ENCODE measurements at regions not wholly inside any gene's neighbourhood (a gene's known extent, or its start where the extent isn't known, plus 50 kb on each side); places are given as distances from the start of the nearest gene placed in this dataset.
"Not testable (repeated sequence)": the region's sequence is repeated elsewhere in the genome, so short reads cannot be mapped to it uniquely, and the experiment has no call there.

GRCh38 chr1:38586993-38587646 lies 272.5 kb downstream of the RRAGC start:
- Histone ChIP-seq H3K9ac (ENCODE audit: low read length) (no peak overlapping the region), H3K9me3 (ENCODE audit: control insufficient read depth, insufficient read depth, low read depth, low read length) (peaks cover 3% of the 10 kb centered on the region; the same call in 1 of the 2 replicates), H3K36me3 (ENCODE audit: control insufficient read depth, insufficient read depth, low read length) (no peaks in the 10 kb centered on the region), H3K4me3 (ENCODE audit: low read depth, low read length) (no peak overlapping the region), H3K4me1 (ENCODE audit: control insufficient read depth, insufficient read depth, low read length) (peaks cover 8% of the 10 kb centered on the region; the same call in 1 of the 2 replicates), H3K27ac (ENCODE audit: low read depth, low read length) (no peak overlapping the region), H3K27me3 (ENCODE audit: control insufficient read depth, insufficient read depth, low read length) (no peaks in the 10 kb centered on the region)

DNA sequence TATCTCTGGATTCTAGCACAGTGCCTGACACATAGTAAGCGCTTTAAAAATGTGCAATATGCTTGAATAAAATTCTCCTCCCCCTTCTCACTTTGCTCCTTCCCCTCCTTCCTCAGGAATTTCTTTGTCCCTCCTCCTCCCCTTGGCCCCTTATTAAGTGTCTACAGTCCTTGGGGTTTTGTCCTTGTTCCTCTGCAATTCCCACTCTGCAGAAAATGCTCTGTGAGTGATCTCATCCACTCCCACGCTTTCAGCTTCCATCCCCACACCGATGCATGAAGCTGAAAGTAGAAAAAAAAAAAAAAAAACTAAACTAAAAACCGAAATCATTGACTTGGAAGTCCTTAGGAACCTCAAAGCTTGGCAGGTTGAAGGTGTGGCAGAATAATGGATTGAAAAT lies 273.6 kb downstream of the RRAGC start:
- Histone ChIP-seq H3K4me1 (ENCODE audit: control insufficient read depth, insufficient read depth, low read length) (peaks cover 9% of the 10 kb centered on the region; the same call in 1 of the 2 replicates), H3K27ac (ENCODE audit: low read depth, low read length) (no peak overlapping the region), H3K9ac (ENCODE audit: low read length) (no peak overlapping the region), H3K4me3 (ENCODE audit: low read depth, low read length) (no peak overlapping the region), H3K36me3 (ENCODE audit: control insufficient read depth, insufficient read depth, low read length) (no peaks in the 10 kb centered on the region), H3K27me3 (ENCODE audit: control insufficient read depth, insufficient read depth, low read length) (no peaks in the 10 kb centered on the region), H3K9me3 (ENCODE audit: control insufficient read depth, insufficient read depth, low read depth, low read length) (no peaks in the 10 kb centered on the region)

GRCh38 chr1:38585460-38585859 lies 274.1 kb downstream of the RRAGC start:
- no peaks in the 10 kb centered on the region for H3K9me3 ChIP-seq (ENCODE audit: control insufficient read depth, insufficient read depth, low read depth, low read length)
- H3K27ac ChIP-seq (ENCODE audit: low read depth, low read length), result no peak overlapping the region
- no peaks in the 10 kb centered on the region for H3K36me3 ChIP-seq (ENCODE audit: control insufficient read depth, insufficient read depth, low read length)
- peaks cover 14% of the 10 kb centered on the region; the same call in 1 of the 2 replicates for H3K4me1 ChIP-seq (ENCODE audit: control insufficient read depth, insufficient read depth, low read length)
- no peak overlapping the region for H3K9ac ChIP-seq (ENCODE audit: low read length)
- peaks cover 3% of the 10 kb centered on the region; the same call in 1 of the 2 replicates for H3K27me3 ChIP-seq (ENCODE audit: control insufficient read depth, insufficient read depth, low read length)
- no peak overlapping the region for H3K4me3 ChIP-seq (ENCODE audit: low read depth, low read length)

DNA sequence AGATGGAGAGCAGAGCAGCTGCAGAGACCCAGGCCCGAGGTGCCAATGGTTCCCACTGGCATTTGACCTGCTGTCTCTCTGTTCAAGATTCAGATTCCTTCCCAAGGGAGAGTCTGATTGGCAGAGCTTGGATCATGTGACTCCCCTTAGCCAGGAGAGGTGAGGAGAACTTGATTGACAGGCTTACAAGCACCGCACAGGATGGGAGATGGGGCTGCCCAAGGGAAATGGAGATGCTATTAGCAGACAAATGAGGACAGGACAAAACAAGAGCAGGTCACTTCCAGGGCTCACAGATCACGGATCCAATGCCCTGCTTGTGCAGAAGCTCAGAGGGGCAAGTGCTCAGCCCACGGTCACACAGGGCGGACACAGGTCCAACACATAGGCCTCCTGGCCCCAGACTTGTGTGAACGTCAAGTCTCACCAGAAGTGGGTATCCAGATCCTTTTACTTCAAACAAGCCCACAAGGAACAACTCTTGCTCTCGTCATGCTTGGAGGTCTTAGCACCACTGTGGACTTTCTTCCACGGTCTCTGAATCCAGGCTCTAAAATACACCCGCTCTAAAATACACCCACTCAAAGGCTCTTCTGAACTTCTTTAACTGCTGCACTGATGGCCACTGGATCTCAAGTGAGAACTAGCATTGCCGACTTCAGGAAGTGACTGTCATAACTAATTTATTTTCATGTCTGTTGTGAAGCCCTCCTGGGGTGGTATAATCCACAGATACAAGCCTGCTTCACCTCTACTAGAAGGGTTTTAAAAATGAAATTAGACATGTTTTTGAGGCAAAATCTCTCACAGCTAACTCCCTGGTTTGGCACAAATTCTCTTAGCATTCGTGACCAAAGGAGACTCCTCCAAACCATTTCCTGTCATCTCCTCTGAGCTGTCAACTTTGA lies 274.9 kb downstream of the RRAGC start:
- H3K9ac ChIP-seq (ENCODE audit: low read length), result no peak overlapping the region
- peaks cover 19% of the 10 kb centered on the region; the same call in 1 of the 2 replicates for H3K4me1 ChIP-seq (ENCODE audit: control insufficient read depth, insufficient read depth, low read length)
- no peaks in the 10 kb centered on the region for H3K36me3 ChIP-seq (ENCODE audit: control insufficient read depth, insufficient read depth, low read length)
- H3K4me3 ChIP-seq (ENCODE audit: low read depth, low read length), result no peak overlapping the region
- no peaks in the 10 kb centered on the region for H3K9me3 ChIP-seq (ENCODE audit: control insufficient read depth, insufficient read depth, low read depth, low read length)
- H3K27me3 ChIP-seq (ENCODE audit: control insufficient read depth, insufficient read depth, low read length), result peaks cover 10% of the 10 kb centered on the region
- no peak overlapping the region for H3K27ac ChIP-seq (ENCODE audit: low read depth, low read length)

DNA sequence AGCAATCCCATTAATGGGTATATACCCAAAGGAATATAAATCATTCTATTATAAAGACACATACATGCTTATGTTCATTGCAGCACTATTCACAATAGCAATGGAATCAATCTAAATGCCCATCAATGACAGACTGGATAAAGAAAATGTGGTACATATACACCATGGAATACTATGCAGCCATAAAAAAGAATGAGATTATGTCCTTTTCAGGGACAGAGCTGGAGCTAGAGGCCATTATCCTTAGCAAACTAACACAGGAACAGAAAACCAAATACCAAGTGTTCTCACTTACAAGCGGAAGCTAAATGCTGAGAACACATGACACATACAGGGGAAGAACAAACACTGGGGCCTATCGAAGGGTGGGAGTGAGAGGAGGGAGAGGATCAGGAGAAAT lies 276.3 kb downstream of the RRAGC start:
- H3K4me3 ChIP-seq (ENCODE audit: low read depth, low read length); H3K27ac ChIP-seq (ENCODE audit: low read depth, low read length); H3K36me3 ChIP-seq (ENCODE audit: control insufficient read depth, insufficient read depth, low read length); H3K9ac ChIP-seq (ENCODE audit: low read length); H3K9me3 ChIP-seq (ENCODE audit: control insufficient read depth, insufficient read depth, low read depth, low read length): not testable (repeated sequence)
- Histone ChIP-seq H3K4me1 (ENCODE audit: control insufficient read depth, insufficient read depth, low read length) (peaks cover 19% of the 10 kb centered on the region; the same call in 1 of the 2 replicates), H3K27me3 (ENCODE audit: control insufficient read depth, insufficient read depth, low read length) (peaks cover 24% of the 10 kb centered on the region)

GRCh38 chr1:38581396-38581795 lies 278.2 kb downstream of the RRAGC start:
- Histone ChIP-seq H3K9ac (ENCODE audit: low read length) (no peak overlapping the region), H3K4me3 (ENCODE audit: low read depth, low read length) (no peak overlapping the region), H3K9me3 (ENCODE audit: control insufficient read depth, insufficient read depth, low read depth, low read length) (no peaks in the 10 kb centered on the region), H3K27me3 (ENCODE audit: control insufficient read depth, insufficient read depth, low read length) (peaks cover 41% of the 10 kb centered on the region), H3K36me3 (ENCODE audit: control insufficient read depth, insufficient read depth, low read length) (no peaks in the 10 kb centered on the region), H3K27ac (ENCODE audit: low read depth, low read length) (no peak overlapping the region), H3K4me1 (ENCODE audit: control insufficient read depth, insufficient read depth, low read length) (peaks cover 24% of the 10 kb centered on the region)

DNA sequence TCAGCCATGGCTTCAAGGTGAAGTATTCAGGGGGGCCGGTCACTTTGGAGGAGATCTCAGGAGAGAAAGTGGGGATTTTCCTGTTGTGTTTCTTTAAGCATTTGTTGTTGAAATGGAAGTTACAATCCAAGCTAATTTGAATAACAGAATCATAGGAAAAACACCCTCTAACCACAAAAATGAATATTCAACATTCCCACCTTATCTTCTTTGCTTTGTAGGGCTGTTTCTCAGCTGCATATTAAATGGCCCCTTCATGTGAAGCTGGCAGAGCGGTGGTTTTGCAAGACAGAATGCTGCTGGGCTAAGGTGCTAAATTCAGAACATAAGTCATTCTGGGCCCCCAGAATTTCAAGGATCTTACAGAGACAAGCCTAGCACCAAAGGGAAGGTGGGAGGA lies 279.0 kb downstream of the RRAGC start:
- Histone ChIP-seq H3K27me3 (ENCODE audit: control insufficient read depth, insufficient read depth, low read length) (peaks cover 47% of the 10 kb centered on the region), H3K36me3 (ENCODE audit: control insufficient read depth, insufficient read depth, low read length) (no peaks in the 10 kb centered on the region), H3K27ac (ENCODE audit: low read depth, low read length) (no peak overlapping the region), H3K4me1 (ENCODE audit: control insufficient read depth, insufficient read depth, low read length) (peaks cover 20% of the 10 kb centered on the region), H3K9ac (ENCODE audit: low read length) (no peak overlapping the region), H3K9me3 (ENCODE audit: control insufficient read depth, insufficient read depth, low read depth, low read length) (no peaks in the 10 kb centered on the region), H3K4me3 (ENCODE audit: low read depth, low read length) (no peak overlapping the region)

GRCh38 chr1:38579056-38579455 lies 280.5 kb downstream of the RRAGC start:
- Histone ChIP-seq H3K27me3 (ENCODE audit: control insufficient read depth, insufficient read depth, low read length) (peaks cover 47% of the 10 kb centered on the region), H3K36me3 (ENCODE audit: control insufficient read depth, insufficient read depth, low read length) (no peaks in the 10 kb centered on the region), H3K4me1 (ENCODE audit: control insufficient read depth, insufficient read depth, low read length) (peaks cover 20% of the 10 kb centered on the region), H3K9me3 (ENCODE audit: control insufficient read depth, insufficient read depth, low read depth, low read length) (no peaks in the 10 kb centered on the region), H3K27ac (ENCODE audit: low read depth, low read length) (no peak overlapping the region), H3K4me3 (ENCODE audit: low read depth, low read length) (peak overlapping the region; percentile 51), H3K9ac (ENCODE audit: low read length) (no peak overlapping the region)

DNA sequence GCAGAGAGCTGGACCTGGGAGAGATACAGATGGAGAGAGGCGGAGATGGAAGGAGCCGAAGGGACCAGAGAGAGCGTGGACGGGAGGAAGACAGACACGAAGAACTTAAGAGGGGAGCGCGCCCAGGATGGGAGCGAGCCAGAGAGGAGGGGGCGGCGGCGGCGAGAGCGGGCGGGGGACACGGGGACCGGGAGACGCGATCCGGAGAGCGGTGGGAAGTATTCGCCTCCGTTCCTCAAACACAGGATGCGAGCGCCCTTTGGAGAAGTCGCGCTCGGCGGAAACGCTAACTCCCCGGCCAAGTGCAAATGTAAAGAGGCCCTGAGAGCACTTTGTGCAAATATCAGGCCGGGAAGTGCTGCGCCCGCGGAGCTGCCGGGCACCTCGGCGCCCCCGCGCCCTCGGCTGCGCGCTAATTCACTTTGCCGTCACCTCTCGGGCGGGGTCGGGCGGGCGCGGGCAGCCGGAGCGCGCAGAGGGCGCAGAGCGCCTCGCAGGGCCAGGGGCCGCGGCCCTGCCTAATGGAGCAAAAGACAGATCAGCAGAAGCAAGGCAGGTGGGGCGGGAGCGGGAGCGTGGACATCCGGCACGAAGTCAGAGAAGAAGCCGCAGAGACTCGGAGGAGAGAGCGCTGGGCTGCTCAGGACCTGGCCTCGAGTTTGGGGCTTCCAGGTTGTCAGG lies 281.2 kb downstream of the RRAGC start:
- peak overlapping the region; percentile 51 for H3K4me3 ChIP-seq (ENCODE audit: low read depth, low read length)
- peaks cover 47% of the 10 kb centered on the region for H3K27me3 ChIP-seq (ENCODE audit: control insufficient read depth, insufficient read depth, low read length)
- no peak overlapping the region for H3K27ac ChIP-seq (ENCODE audit: low read depth, low read length)
- no peaks in the 10 kb centered on the region for H3K9me3 ChIP-seq (ENCODE audit: control insufficient read depth, insufficient read depth, low read depth, low read length)
- H3K9ac ChIP-seq (ENCODE audit: low read length), result no peak overlapping the region
- H3K4me1 ChIP-seq (ENCODE audit: control insufficient read depth, insufficient read depth, low read length), result peaks cover 20% of the 10 kb centered on the region
- H3K36me3 ChIP-seq (ENCODE audit: control insufficient read depth, insufficient read depth, low read length), result no peaks in the 10 kb centered on the region

DNA sequence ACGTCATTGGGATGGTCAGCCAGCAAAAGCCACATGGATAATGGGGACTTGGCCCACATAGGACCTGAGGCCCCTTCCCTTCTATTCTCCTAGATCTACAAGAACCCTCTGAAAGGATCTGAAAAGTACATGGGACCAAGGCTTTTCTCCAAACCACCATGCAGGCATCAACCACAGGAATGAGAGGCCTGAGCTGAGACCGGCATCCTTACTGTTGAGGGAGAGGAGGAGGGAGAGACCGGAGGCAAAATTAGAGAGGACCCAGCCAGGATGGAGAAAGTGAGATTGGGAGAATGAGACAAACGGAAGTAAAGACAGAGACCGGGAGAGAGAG lies 281.7 kb downstream of the RRAGC start:
- H3K4me3 ChIP-seq (ENCODE audit: low read depth, low read length), result peak overlapping the region; percentile 51

DNA sequence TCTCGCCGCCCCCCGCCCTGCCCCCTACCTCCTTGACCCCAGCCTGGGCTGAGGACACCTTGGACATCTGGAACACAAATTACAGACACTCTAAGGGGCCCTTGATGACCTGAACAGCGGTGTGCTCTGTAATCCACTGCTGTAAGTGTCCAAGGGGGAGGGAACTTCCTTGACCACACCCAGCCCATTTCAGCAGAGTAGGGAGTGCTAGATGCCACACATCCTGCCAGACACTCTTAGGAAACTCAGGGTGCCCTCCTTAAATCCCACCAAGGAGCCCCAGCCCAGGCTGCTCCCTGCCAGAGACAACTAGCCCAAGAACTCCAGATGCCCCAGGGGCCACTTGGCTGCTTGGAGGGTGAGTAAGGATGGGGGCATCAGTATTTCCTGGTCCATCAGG lies 282.2 kb downstream of the RRAGC start:
- no peak overlapping the region for H3K27ac ChIP-seq (ENCODE audit: low read depth, low read length)
- H3K4me3 ChIP-seq (ENCODE audit: low read depth, low read length), result peak overlapping the region; percentile 51; the same call in 1 of the 2 replicates
- peaks cover 47% of the 10 kb centered on the region for H3K27me3 ChIP-seq (ENCODE audit: control insufficient read depth, insufficient read depth, low read length)
- no peaks in the 10 kb centered on the region for H3K9me3 ChIP-seq (ENCODE audit: control insufficient read depth, insufficient read depth, low read depth, low read length)
- no peak overlapping the region for H3K9ac ChIP-seq (ENCODE audit: low read length)
- no peaks in the 10 kb centered on the region for H3K36me3 ChIP-seq (ENCODE audit: control insufficient read depth, insufficient read depth, low read length)
- H3K4me1 ChIP-seq (ENCODE audit: control insufficient read depth, insufficient read depth, low read length), result peaks cover 20% of the 10 kb centered on the region

More for the DNA sequence above, 281.7 kb downstream of the RRAGC start:
- no peaks in the 10 kb centered on the region for H3K9me3 ChIP-seq (ENCODE audit: control insufficient read depth, insufficient read depth, low read depth, low read length)
- peaks cover 20% of the 10 kb centered on the region for H3K4me1 ChIP-seq (ENCODE audit: control insufficient read depth, insufficient read depth, low read length)
- no peak overlapping the region for H3K27ac ChIP-seq (ENCODE audit: low read depth, low read length)
- H3K9ac ChIP-seq (ENCODE audit: low read length), result no peak overlapping the region
- H3K36me3 ChIP-seq (ENCODE audit: control insufficient read depth, insufficient read depth, low read length), result no peaks in the 10 kb centered on the region
- H3K27me3 ChIP-seq (ENCODE audit: control insufficient read depth, insufficient read depth, low read length), result peaks cover 47% of the 10 kb centered on the region
